ENCODE measurements at regions not wholly inside any gene's neighbourhood (a gene's known extent, or its start where the extent isn't known, plus 50 kb on each side); places are given as distances from the start of the nearest gene placed in this dataset.

DNA sequence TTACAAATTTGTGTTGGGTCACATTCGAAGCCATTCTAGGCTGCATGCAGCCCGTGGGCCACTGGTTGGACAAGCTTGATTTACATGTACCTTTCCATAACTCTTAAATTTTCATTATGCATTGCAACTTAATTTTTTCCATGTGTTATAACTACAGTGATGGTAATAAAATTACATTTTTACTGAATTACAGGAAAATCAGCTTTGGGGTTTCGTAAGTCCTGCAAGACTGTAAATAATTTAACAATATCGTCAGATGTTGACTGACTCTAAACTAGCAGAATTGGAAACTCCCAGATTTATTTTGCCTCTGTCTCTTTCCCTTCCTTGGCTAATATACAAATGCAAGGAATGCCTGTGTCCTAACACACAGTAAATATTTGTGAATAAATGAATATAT, 88.0 kb upstream of the RAPGEF2 start:
- TF ChIP-seq, protein P1, sequence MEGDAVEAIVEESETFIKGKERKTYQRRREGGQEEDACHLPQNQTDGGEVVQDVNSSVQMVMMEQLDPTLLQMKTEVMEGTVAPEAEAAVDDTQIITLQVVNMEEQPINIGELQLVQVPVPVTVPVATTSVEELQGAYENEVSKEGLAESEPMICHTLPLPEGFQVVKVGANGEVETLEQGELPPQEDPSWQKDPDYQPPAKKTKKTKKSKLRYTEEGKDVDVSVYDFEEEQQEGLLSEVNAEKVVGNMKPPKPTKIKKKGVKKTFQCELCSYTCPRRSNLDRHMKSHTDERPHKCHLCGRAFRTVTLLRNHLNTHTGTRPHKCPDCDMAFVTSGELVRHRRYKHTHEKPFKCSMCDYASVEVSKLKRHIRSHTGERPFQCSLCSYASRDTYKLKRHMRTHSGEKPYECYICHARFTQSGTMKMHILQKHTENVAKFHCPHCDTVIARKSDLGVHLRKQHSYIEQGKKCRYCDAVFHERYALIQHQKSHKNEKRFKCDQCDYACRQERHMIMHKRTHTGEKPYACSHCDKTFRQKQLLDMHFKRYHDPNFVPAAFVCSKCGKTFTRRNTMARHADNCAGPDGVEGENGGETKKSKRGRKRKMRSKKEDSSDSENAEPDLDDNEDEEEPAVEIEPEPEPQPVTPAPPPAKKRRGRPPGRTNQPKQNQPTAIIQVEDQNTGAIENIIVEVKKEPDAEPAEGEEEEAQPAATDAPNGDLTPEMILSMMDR (IDR thresholded peaks at IDR 0.05), result no peak
- TF ChIP-seq POLR2A (IDR thresholded peaks at IDR 0.05), result no peak
- WGBS, 2 donors, result 58 to 76% methylated on average over 4 of the region's 4 CpGs
- intact Hi-C loops (cut with DNase I; ENCODE audit: low total_unique reads), result no loop called here
- no peak for DNase-seq (ENCODE audit: low spot score in 2 of 2)
- H3K4me3 ChIP-seq (ENCODE audit: low read depth, poor library complexity, severe bottlenecking), result no peak overlapping the region

DNA sequence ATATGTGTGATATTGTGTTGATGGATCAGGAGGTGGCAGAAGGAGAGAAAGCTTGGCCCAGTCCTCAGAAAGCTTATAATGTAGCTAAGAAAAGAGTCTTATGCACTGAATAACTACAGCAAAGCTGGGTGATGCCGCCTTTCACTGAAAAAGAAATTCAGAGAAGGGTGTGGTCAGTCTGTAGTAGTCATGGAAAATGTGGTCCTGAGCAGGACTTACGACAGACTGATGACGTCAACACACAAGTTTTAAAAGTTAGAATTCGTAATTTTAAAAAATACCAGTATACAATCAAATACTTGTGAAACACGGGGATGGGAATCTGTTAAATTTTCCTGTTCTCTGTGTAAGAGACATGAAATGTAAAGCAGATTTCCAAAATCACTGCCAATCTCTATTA, 87.0 kb upstream of the RAPGEF2 start:
- WGBS, 2 donors, result 70 to 78% methylated on average over 5 of the region's 5 CpGs
- DNase-seq (ENCODE audit: low spot score in 2 of 2), result no peak
- intact Hi-C loops (cut with DNase I; ENCODE audit: low total_unique reads), result no loop called here
- no peak overlapping the region for H3K4me3 ChIP-seq (ENCODE audit: low read depth, poor library complexity, severe bottlenecking)
- TF ChIP-seq, protein P1 (IDR thresholded peaks at IDR 0.05), result no peak
- TF ChIP-seq POLR2A (IDR thresholded peaks at IDR 0.05), result no peak

DNA sequence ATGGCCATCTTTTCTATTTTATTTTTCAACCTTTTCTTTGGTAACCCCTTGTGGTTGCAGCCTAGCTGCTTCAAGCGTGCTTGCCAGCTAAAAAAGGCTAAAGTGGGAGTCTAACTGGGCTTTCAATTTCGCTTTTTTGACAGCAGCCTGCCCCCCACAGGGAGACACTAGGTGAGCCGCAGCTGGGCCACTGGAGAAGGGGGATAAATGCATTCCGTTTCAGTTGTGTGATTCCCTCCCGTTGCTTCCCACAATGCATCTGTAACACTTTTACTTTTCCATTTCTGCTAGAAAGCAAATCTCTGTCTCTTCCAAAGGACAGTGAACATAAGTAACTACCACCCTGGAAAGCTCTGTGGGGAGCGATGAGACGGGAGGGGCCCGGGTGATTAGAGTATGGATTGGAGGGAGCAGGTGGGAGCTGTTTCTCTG, 86.3 kb upstream of the RAPGEF2 start:
- H3K4me3 ChIP-seq (ENCODE audit: low read depth, poor library complexity, severe bottlenecking), result no peak overlapping the region
- TF ChIP-seq POLR2A (IDR thresholded peaks at IDR 0.05), result no peak
- TF ChIP-seq, protein P1 (IDR thresholded peaks at IDR 0.05), result no peak
- intact Hi-C loops (cut with DNase I; ENCODE audit: low total_unique reads), result no loop called here
- no peak for DNase-seq (ENCODE audit: low spot score in 2 of 2)
- WGBS, 2 donors, result 70 to 78% methylated on average over 8 of the region's 8 CpGs

DNA sequence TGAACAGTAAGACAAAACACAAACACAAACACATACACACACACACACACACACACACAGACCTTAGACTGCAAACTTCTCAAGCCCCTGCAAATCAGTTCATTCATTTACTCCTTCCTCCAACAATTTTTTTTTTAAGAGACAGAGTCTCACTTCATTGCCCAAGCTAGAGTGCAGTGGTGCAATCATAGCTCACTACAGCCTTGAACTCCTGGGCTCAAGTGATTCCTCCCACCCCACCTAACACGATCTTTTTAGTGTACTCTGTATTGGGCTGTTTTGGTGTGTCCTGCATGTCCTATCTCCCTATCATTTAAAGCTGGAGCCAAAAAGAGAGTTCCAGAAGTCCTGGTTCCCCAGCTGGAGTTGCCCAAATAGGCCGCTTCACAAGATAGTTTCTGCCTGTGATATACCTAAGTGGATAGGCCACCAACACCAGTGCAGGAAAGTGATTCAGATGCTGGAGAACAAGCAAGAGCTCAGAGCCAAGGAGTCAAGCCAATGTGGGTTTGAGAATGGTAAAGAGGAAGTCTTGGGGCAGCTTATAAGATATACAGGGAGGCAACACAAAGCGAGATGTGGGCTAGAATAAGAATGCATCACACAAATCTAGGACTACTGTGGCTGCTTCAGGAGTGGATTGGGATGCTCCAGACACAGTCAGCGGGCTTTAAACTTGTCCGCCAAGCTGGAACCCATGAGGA, 85.4 kb upstream of the RAPGEF2 start:
- TF ChIP-seq POLR2A (IDR thresholded peaks at IDR 0.05), result no peak
- TF ChIP-seq, protein P1 (IDR thresholded peaks at IDR 0.05), result no peak
- DNase-seq (ENCODE audit: low spot score in 2 of 2), result no peak
- intact Hi-C loops (cut with DNase I; ENCODE audit: low total_unique reads), result no loop called here
- 88 to 93% methylated on average over 5 of the region's 5 CpGs for WGBS, 2 donors
- H3K4me3 ChIP-seq (ENCODE audit: low read depth, poor library complexity, severe bottlenecking), result no peak overlapping the region

DNA sequence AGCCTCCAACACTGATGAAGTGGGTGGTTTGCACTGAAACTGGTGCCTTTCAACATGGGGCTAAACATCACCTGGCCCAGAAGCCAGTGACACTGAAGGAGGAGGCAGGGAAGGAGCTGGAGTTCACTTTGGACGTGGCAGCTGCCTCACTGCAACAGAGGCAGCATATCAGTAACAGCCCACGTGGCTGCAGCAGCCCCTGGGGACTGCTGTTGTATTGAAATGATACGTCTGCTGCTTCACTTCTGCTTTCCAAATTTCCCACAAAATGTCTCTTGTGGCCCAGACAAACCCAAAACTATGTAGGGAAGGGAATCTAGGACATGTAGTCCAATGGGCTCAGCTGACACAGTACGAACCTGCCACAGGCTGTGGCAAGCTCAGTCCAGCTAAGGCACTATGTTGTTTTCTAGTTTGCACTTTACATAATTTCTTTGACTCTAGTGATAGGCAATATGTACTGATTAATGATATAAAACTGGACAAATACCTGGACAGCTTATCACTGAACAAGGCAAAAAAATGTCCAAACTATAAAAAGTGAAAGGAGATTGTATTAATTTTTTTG, 84.7 kb upstream of the RAPGEF2 start:
- WGBS, 2 donors, result 75 to 80% methylated on average over 4 of the region's 4 CpGs
- no peak for DNase-seq (ENCODE audit: low spot score in 2 of 2)
- intact Hi-C loops (cut with DNase I; ENCODE audit: low total_unique reads), result no loop called here
- no peak overlapping the region for H3K4me3 ChIP-seq (ENCODE audit: low read depth, poor library complexity, severe bottlenecking)
- no peak for TF ChIP-seq POLR2A (IDR thresholded peaks at IDR 0.05)
- TF ChIP-seq, protein P1 (IDR thresholded peaks at IDR 0.05), result no peak

All from lower leg skin (tissue), 4 donors.